ENCODE measurements at regions not wholly inside any gene's neighbourhood (a gene's known extent, or its start where the extent isn't known, plus 50 kb on each side); places are given as distances from the start of the nearest gene placed in this dataset.

DNA sequence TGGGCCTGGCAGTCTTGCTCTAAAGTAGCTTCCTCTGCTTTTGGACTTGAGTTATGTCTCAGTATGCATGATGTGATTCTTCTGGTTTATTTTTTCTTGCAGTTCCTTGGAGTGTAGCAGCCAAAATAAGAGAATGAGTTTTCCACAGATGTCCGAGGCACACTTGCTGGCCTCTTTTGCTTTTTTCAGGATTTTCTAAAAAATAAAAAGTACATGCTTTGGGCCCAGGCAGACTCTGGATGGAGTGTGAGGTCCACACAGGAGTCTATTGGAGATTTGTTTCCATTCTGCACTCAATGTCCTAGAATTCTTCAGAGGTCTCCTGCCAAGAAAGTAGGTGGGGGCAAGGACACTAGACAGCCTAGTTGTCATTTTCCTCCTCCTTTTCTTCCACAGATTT is 477.6 kb downstream of the EPM2A start:
- H3K9me3 ChIP-seq, result no peaks in the 10 kb centered on the region
- H3K4me1 ChIP-seq, result no peaks in the 10 kb centered on the region
- H3K4me3 ChIP-seq, result no peak overlapping the region
- H3K27me3 ChIP-seq, result no peaks in the 10 kb centered on the region
- WGBS, 2 donors, result 75 to 78% methylated on average over 1 of the region's 1 CpG
- H3K36me3 ChIP-seq (replicated peaks in 1 of 2; ENCODE audit: insufficient read depth in 1 of 2, low read depth in 2 of 2), result no peaks in the 10 kb centered on the region
- ATAC-seq (no peak), DNase-seq (no peak)
- intact Hi-C loops (cut with DNase I), result no loop called here
- TF ChIP-seq POLR2A (IDR thresholded peaks at IDR 0.05), result no peak
- TF ChIP-seq, protein P1, sequence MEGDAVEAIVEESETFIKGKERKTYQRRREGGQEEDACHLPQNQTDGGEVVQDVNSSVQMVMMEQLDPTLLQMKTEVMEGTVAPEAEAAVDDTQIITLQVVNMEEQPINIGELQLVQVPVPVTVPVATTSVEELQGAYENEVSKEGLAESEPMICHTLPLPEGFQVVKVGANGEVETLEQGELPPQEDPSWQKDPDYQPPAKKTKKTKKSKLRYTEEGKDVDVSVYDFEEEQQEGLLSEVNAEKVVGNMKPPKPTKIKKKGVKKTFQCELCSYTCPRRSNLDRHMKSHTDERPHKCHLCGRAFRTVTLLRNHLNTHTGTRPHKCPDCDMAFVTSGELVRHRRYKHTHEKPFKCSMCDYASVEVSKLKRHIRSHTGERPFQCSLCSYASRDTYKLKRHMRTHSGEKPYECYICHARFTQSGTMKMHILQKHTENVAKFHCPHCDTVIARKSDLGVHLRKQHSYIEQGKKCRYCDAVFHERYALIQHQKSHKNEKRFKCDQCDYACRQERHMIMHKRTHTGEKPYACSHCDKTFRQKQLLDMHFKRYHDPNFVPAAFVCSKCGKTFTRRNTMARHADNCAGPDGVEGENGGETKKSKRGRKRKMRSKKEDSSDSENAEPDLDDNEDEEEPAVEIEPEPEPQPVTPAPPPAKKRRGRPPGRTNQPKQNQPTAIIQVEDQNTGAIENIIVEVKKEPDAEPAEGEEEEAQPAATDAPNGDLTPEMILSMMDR (IDR thresholded peaks at IDR 0.05), result no peak
- no peak overlapping the region for H3K27ac ChIP-seq

DNA sequence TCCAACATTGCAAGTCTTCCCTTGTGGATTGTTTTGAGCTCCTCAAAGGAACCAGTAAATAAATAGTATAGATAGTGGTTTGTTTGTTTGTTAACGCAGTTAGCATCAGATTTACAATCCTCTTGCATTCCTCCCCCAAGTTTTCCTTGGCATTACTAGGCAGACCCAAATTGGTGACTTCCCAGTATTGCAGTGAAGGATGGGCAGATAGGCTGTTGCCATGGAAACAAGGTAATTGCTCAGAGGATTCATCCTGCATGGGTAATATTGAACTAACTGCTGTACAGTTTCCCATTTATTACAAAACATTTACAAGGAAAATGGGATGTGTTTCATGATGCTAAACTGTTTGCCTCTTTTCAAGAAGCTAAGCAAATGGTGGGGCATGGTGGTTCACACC is 477.2 kb downstream of the EPM2A start:
- intact Hi-C loops (cut with DNase I), result no loop called here
- no peaks in the 10 kb centered on the region for H3K9me3 ChIP-seq
- WGBS, 2 donors, result 33 to 44% methylated on average over 1 of the region's 1 CpG
- H3K4me1 ChIP-seq, result no peaks in the 10 kb centered on the region
- TF ChIP-seq POLR2A (IDR thresholded peaks at IDR 0.05), result no peak
- TF ChIP-seq, protein P1 (IDR thresholded peaks at IDR 0.05), result no peak
- no peaks in the 10 kb centered on the region for H3K36me3 ChIP-seq (replicated peaks in 1 of 2; ENCODE audit: insufficient read depth in 1 of 2, low read depth in 2 of 2)
- no peak for DNase-seq
- H3K27me3 ChIP-seq, result no peaks in the 10 kb centered on the region
- H3K27ac ChIP-seq, result no peak overlapping the region
- no peak for ATAC-seq
- no peak overlapping the region for H3K4me3 ChIP-seq

DNA sequence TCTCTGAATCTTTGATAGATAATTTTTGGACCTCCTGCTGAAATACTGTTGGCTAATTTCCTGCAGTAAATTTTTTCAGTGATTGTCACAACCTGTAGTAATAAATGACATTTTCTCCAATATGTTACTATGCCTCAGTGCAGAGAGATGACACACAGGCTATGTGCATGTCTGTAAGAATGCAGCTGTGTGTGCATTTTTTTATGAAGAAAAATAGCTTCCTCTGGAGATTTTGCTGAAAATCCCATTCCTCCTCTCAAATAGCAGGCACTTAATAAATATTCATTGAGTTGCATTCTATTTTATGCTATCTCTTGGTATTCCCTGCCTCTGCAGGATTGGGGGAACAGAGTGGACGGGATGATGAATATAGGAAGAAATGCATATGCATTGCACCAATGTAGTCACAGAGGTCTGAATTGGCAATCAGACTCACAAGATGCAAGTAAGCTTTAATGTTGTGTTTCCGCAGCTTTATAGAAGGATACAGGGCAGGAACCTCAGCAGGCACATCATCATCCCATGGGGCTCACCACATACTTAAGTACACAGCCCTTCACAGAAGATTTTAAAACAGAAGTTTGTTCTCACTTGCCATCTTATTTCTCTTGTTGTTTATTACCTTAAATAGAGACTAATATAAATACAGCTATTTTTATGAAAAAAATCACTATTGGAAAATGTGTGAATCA is 474.7 kb downstream of the EPM2A start:
- Histone ChIP-seq H3K4me3 (no peak overlapping the region), H3K27me3 (no peaks in the 10 kb centered on the region), H3K4me1 (no peaks in the 10 kb centered on the region), H3K9me3 (no peaks in the 10 kb centered on the region), H3K36me3 (replicated peaks in 1 of 2; ENCODE audit: insufficient read depth in 1 of 2, low read depth in 2 of 2) (no peaks in the 10 kb centered on the region), H3K27ac (no peak overlapping the region)
- intact Hi-C loops (cut with DNase I), result no loop called here
- TF ChIP-seq POLR2A (IDR thresholded peaks at IDR 0.05), result no peak
- TF ChIP-seq, protein P1 (IDR thresholded peaks at IDR 0.05), result no peak
- DNase-seq, result no peak
- 82 to 83% methylated on average over 2 of the region's 2 CpGs for WGBS, 2 donors
- ATAC-seq, result no peak

DNA sequence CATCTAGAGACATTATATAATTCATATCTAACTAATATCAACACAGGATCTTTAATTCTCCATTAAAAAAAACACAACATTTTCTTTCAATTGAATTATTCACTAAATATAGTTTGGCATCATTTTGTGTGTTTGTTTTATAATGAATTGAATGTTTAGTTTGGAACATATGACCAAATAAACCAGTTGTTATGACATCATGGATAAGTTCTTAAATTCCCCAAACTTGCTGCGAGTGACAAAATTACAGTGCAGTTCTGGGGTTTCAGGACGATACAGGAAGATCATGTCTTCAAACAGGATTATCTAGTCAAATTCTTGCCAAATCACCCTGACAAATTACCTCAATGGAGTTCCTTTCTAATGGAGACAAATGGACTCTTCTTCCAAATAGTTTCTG is 473.6 kb downstream of the EPM2A start:
- no peaks in the 10 kb centered on the region for H3K36me3 ChIP-seq (replicated peaks in 1 of 2; ENCODE audit: insufficient read depth in 1 of 2, low read depth in 2 of 2)
- H3K27me3 ChIP-seq, result no peaks in the 10 kb centered on the region
- H3K4me3 ChIP-seq, result no peak overlapping the region
- H3K27ac ChIP-seq, result no peak overlapping the region
- 71% methylated on average over 2 of the region's 2 CpGs for WGBS, 2 donors
- H3K4me1 ChIP-seq, result no peaks in the 10 kb centered on the region
- ATAC-seq, result no peak
- TF ChIP-seq, protein P1 (IDR thresholded peaks at IDR 0.05), result no peak
- no peak for TF ChIP-seq POLR2A (IDR thresholded peaks at IDR 0.05)
- intact Hi-C loops (cut with DNase I), result no loop called here
- no peak for DNase-seq
- H3K9me3 ChIP-seq, result no peaks in the 10 kb centered on the region

DNA sequence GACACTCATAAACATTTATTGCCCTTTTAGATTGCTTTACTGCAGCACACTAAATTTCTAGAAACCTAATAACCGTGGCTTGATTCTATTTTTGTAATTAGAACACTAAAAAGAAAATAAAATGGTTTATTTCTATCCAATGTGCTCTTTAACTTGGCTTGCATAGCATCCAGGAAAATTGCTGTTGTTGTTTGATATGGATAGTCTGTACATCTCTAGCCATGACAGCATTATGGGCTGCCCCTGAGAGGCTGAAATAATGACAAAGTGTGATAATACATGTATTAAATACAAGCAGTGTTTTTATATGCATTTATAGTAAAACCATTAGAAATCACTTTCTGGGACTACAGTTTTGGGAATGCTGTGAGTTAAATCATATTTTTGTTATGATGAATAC is 472.5 kb downstream of the EPM2A start:
- H3K27ac ChIP-seq, result no peak overlapping the region
- no peak for TF ChIP-seq POLR2A (IDR thresholded peaks at IDR 0.05)
- TF ChIP-seq, protein P1 (IDR thresholded peaks at IDR 0.05), result no peak
- H3K27me3 ChIP-seq, result no peaks in the 10 kb centered on the region
- no peak overlapping the region for H3K4me3 ChIP-seq
- H3K4me1 ChIP-seq, result no peaks in the 10 kb centered on the region
- H3K9me3 ChIP-seq, result no peaks in the 10 kb centered on the region
- DNase-seq (no peak), ATAC-seq (no peak)
- WGBS, 2 donors, result 35 to 78% methylated on average over 1 of the region's 1 CpG
- intact Hi-C loops (cut with DNase I), result no loop called here
- H3K36me3 ChIP-seq (replicated peaks in 1 of 2; ENCODE audit: insufficient read depth in 1 of 2, low read depth in 2 of 2), result no peaks in the 10 kb centered on the region
